Right lobe of liver (tissue), 4 donors: ENCODE measurements at regions not wholly inside any gene's neighbourhood (a gene's known extent, or its start where the extent isn't known, plus 50 kb on each side); places are given as distances from the start of the nearest gene placed in this dataset.

ENCODE experiments used
- CTCF ChIP-seq, 4 donors: fragments of 200-600 bp in 3 of 4; fragments of 450-650 bp in 1 of 4; IDR thresholded peaks; one replicate each; pipeline versions ENCODE4 v1.5.1 to v1.8.0; 2016 to 2022; ENCODE audit warnings: antibody characterized with exemption in 4 of 4, mild to moderate bottlenecking in 2 of 4
- POLR2A ChIP-seq: fragments of 450-650 bp; IDR thresholded peaks from one replicate; pipeline ENCODE4 v1.6.1; 2017; ENCODE audit warnings: antibody characterized with exemption, mild to moderate bottlenecking
- donor health status: DM: no; HTN: no; CAD: no.
- donor health status: DM: no; HTN: no; CAD: no.
- donor health status: DM: no; HTN: yes; CAD: no.

- TF ChIP-seq CTCF (IDR thresholded peaks at IDR 0.05) (no peak), POLR2A (no peak)
Measured at GRCh38 chr1:209326831-209327230, 256.7 kb upstream of the CAMK1G start.
